HepG2 (cell line): ENCODE measurements at regions not wholly inside any gene's neighbourhood (a gene's known extent, or its start where the extent isn't known, plus 50 kb on each side); places are given as distances from the start of the nearest gene placed in this dataset.

Experiments used
- CTCF ChIP-seq: sonication (generic); formaldehyde crosslinking; IDR thresholded peaks from 2 replicates; pipeline ENCODE4 v1.5.0; 2020; ENCODE audit warnings: mild to moderate bottlenecking, missing genetic modification reagents, moderate library complexity
- JUN ChIP-seq: sonication (generic); formaldehyde crosslinking; IDR thresholded peaks from 2 replicates; pipeline ENCODE4 v1.4.0; 2020; ENCODE audit warnings: mild to moderate bottlenecking, missing genetic modification reagents
- MXI1 ChIP-seq: IDR thresholded peaks from 3 replicates; pipeline ENCODE4 v1.6.1; 2012; ENCODE audit warnings: low read depth, low read length, inconsistent platforms, borderline replicate concordance
- NCOA1 ChIP-seq: sonication (generic); formaldehyde crosslinking; IDR thresholded peaks from 2 replicates; pipeline ENCODE4 v1.9.0; 2021; ENCODE audit warnings: missing genetic modification reagents
- RFXAP ChIP-seq: sonication (generic); formaldehyde crosslinking; IDR thresholded peaks from 2 replicates; pipeline ENCODE4 v1.4.0; 2020; ENCODE audit warnings: missing genetic modification reagents, borderline replicate concordance
- SUZ12 ChIP-seq: fragments of 150-350 bp; IDR thresholded peaks from 2 replicates; pipeline ENCODE4 v1.6.1; 2014; ENCODE audit warnings: low read depth, low read length
- TBP ChIP-seq: sonication (generic); formaldehyde crosslinking; IDR thresholded peaks from 2 replicates; pipeline ENCODE4 v1.5.0; 2020; ENCODE audit warnings: missing genetic modification reagents
- TRIM24 ChIP-seq: sonication (generic); formaldehyde crosslinking; IDR thresholded peaks from 2 replicates; pipeline ENCODE4 v1.8.0; 2022; ENCODE audit warnings: mild to moderate bottlenecking, missing genetic modification reagents
- ZNF224 ChIP-seq: sonication (generic); formaldehyde crosslinking; IDR thresholded peaks from 2 replicates; pipeline ENCODE4 v1.5.0; 2020; ENCODE audit warnings: mild to moderate bottlenecking, missing genetic modification reagents
- ZNF274 ChIP-seq: sonication (generic); formaldehyde crosslinking; IDR thresholded peaks from 2 replicates; pipeline ENCODE4 v1.5.1; 2020; ENCODE audit warnings: mild to moderate bottlenecking, missing genetic modification reagents
- ZNF331 ChIP-seq: sonication (generic); formaldehyde crosslinking; IDR thresholded peaks from 2 replicates; pipeline ENCODE4 v1.4.0; 2020; ENCODE audit warnings: missing genetic modification reagents
- ZNF333 ChIP-seq: sonication (generic); formaldehyde crosslinking; IDR thresholded peaks from 2 replicates; pipeline ENCODE4 v1.4.0; 2020; ENCODE audit warnings: mild to moderate bottlenecking, missing genetic modification reagents, borderline replicate concordance
- ZNF75D ChIP-seq: sonication (generic); formaldehyde crosslinking; IDR thresholded peaks from 2 replicates; pipeline ENCODE4 v1.8.1; 2023; ENCODE audit warnings: missing genetic modification reagents, mild to moderate bottlenecking, borderline replicate concordance

- no peak for TF ChIP-seq JUN (CRISPR knock-in tag)
- no peak for TF ChIP-seq ZNF224 (CRISPR knock-in tag)
- no peak for TF ChIP-seq SUZ12
- TF ChIP-seq MXI1, result no peak
- no peak for TF ChIP-seq RFXAP (CRISPR knock-in tag)
- TF ChIP-seq TRIM24 (CRISPR knock-in tag), result no peak
- no peak for TF ChIP-seq ZNF274 (CRISPR knock-in tag)
- TF ChIP-seq CTCF (CRISPR knock-in tag), result no peak
- no peak for TF ChIP-seq TBP (CRISPR knock-in tag)
- TF ChIP-seq ZNF331 (CRISPR knock-in tag), result no peak
- no peak for TF ChIP-seq ZNF333 (CRISPR knock-in tag)
- no peak for TF ChIP-seq ZNF75D
- TF ChIP-seq NCOA1 (CRISPR knock-in tag), result no peak
Observed at GRCh38 chr1:73761559-73761958, 436.4 kb downstream of the LRRIQ3 start.
